Fibroblast of upper back skin (primary cell): ENCODE measurements at regions not wholly inside any gene's neighbourhood (a gene's known extent, or its start where the extent isn't known, plus 50 kb on each side); places are given as distances from the start of the nearest gene placed in this dataset.
"Not testable (repeated sequence)": the region's sequence is repeated elsewhere in the genome, so short reads cannot be mapped to it uniquely, and the experiment has no call there.

Experiments
- DNase-seq: peaks from one replicate; pipeline ENCODE4 v3.0.0-alpha.2; 2013

DNA sequence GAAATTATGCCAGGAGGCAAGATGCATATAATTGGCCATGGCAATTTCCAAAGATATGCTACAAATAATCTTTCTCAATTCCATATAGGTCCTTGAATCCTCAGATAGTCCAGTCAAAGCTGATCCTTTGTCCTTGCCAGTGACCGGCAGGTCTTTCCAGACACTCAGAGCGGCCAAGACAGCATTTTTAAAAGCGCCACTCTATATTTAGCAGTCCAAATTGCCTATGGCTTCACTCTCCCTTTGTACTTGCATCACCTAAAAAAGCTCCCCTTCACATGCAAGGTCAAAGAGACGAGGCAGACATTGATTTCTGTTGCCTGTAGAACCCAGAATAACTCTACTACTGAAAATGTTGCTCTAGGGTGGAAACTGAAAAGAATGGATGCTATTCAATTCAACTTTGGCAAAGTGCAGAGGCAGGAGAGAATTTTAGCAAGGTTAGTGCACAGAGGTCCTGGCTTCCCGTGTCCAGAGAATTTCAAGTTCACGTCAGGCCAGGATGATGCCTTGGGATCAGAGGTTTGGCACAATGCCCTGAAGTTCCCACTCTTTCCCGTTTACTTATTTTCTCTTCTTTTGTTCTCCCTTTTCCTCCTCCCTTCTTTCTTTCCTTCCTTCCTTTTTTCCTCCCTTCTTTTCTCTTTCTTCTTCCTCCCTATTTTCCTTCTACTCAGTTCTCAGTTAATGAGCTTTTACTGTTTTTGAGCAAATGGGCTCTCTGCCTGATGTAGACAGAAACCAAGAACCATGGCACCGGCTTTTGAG lies 108.5 kb downstream of the KCNK1 start:
- no peak for DNase-seq

DNA sequence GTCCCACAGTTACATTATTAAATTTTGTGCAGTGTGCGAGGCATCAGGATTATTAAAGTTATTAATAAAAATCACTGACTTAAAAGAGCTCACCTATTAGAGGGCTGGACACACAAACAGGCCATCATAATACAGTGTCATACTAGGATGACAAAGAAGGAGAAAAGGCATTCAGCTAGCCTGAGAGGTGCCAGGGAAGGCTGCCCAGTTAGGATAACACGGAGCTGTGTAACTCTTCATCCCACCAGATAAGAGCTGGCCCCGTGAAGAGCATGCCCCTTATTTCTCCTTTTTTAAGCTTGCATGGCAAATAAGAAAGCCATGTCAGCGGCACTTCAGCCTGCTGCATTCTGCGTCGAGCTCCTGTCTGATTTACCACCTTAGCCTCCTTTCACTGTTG lies 109.5 kb downstream of the KCNK1 start:
- no peak for DNase-seq

DNA sequence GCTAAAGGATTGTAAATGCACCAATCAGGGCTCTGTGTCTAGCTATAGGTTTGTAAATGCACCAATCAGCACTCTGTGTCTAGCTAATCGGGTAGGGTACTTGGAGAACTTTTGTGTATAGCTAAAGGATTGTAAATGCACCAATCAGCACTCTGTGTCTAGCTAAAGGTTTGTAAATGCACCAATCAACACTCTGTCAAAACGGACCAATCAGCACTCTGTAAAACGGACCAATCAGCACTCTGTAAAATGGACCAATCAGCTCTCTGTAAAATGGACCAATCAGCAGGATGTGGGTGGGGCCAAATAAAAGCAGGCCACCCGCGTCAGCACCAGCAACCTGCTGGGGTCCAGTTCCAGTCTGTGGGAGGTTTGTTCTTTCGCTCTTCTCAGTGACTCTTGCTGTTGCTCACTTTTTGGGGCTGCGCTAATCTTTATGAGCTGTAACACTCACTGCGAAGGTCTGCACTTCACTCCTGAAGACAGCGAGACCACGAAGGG lies 110.3 kb downstream of the KCNK1 start:
- not testable (repeated sequence) for DNase-seq

DNA sequence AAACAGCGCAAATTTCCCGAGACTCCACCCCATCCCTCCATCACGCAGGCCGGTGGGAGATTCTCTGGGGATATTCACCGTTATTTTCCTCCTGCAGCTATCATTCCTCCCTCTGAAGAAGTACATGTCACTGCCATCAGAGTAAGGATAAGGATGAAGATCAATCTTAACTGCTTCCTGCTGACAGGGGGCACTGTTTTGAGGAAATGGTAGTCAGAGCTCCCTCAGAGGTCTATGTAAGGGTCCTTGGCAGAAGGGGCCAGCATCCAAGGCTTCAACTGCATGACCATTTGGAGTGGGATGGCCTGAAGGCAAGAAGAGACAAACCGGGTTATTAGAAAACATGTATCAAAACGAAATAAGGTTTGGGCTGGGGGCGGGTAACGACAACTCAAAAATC lies 111.5 kb downstream of the KCNK1 start:
- no peak for DNase-seq

DNA sequence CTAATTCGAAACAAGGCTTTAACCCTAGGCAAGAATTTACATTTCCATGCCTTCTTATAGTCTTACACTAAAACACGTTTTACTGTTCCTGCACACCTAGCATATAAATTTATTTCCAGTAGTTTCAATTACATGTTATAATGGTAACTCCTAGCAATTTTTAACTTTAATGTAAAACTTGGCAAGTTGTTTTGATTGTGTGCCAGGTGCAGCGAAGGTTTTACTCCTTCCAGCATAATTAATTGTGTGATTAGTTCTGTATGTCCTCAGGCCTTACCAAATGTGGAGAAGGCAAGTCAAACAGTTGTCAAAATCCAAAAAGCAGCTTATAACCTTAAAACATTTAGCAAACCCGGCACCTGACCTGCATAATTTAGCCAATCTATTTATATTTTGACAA lies 114.8 kb downstream of the KCNK1 start:
- DNase-seq, result no peak

DNA sequence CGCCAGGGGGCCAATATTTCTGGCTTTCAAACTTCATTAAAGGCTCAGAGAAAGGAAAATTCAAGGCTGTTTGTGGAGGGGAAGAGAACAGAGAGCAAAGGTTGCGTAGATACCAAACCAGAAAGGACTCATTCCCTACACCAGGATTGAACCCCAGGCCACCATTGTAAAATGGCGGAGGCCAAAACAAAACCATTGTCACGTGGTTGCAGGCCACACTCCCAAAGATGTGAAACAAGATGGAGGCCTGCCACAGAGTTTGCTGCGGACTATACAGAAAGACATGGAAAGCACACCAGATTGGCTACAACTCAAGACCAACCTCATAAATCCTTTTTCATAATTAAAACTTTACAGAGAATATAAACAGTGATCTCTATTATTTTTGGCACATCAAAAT lies 116.5 kb downstream of the KCNK1 start:
- DNase-seq, result no peak

DNA sequence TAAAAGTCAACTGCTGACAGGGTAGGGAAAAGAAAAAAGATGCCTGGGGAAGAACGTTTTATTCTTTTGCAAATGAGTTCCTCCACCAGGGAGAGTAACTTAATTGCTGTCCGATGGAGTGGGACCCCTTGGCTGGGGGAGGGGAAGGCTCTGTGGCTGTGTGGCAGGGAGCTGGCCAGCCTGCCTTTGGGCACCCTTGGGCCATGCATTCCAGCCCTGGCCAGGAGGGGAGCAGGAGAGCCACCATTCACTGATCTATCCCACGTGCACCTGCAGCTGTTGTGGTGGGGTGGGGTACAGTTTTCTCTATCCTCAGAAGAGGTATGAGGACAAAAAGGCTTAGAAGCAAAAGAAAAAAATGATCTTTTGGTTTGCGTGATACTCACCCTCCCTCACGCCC lies 116.9 kb downstream of the KCNK1 start:
- DNase-seq, result no peak

DNA sequence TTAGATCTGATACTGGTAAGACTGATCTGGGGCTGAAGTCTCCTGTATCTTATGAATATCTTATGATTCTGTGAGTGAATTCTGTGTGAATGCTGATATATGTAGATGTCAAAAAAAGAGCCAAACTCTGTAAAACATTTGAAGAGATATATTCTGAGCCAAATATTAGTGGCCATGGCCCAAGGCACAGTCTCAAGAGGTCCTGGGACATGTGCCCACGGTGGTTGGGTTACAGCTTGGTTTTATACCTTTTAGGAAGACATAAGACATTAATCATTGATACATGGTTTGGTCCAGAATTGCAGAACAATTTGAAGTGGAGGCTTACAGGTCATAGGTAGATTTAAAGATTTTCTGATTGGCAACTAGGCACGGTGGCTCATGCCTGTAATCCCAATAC lies 118.3 kb downstream of the KCNK1 start:
- DNase-seq, result no peak

DNA sequence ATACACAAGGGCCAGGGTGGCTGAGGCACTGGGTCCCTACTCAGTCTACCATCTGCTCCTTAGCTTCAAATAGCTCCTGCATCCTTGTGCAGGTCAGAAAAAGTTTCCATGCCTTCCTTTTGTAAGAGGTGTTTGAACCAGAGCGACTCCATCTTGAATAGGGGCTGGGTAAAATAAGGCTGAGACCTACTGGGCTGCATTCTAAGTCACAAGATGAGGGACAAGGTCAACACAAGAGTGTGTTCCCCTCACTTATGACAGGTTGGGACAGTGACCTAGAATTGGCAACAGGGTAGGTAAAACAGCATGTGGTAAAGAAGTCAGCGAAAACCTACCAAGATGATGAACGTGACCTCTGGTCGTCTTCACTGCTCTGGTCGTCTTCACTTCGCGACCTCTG lies 120.5 kb downstream of the KCNK1 start:
- no peak for DNase-seq

DNA sequence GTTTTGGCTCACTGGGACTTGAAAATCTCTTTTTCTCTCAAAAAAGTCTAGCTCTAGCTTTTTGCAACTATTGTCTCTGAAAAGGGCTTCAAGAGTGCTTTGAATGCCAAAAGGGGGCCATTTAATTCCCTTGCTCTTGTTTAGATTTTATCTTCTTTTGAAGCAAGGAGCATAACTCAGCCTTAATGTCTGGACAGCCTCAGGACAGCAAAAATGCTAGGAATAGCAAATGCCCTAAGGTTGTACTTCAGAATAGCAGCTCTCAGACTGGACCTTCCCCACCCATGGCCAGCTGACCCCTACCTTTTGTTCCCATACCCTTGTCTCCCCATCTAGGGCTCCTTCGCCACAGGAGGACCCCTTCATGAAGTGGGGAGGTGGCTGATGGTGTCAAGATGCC lies 121.4 kb downstream of the KCNK1 start:
- DNase-seq, result no peak

DNA sequence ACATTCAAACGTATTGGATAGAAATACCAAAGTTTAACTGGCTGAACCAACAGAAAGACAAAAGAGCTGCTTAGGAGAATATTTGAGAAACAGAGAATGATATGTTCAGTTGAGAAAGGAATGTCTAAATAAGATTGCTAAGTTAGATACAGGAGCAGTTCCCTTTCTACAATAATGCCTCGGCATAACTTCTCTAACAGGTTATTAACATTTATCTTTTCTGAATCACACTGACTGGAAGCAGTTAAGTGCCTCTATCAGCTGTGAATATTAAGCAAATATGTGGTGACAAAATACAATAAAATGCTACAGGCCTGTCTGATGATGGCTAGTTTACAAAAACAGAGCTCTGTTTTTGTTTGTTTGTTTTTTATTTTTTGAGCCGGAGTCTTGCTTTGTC lies 121.9 kb downstream of the KCNK1 start:
- DNase-seq, result no peak

DNA sequence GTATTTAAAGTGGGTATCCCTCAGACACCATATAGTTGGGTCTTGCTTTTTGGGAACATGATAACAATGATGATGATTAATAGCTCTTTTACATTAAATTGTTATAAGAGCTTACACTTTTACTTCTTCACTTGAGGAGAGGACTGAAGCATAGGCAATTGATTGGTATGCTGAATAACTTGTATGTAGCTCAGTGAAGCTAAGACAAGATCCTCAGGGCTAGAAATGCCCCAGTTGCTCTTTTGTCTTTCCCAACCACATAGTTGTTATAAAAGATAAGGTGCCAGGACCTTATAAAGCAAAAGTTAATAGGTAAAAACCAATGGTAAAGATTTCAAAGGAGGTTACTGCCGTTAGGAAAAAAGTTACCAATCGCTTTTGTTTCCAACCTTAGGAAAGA lies 123.4 kb downstream of the KCNK1 start:
- DNase-seq, result no peak

DNA sequence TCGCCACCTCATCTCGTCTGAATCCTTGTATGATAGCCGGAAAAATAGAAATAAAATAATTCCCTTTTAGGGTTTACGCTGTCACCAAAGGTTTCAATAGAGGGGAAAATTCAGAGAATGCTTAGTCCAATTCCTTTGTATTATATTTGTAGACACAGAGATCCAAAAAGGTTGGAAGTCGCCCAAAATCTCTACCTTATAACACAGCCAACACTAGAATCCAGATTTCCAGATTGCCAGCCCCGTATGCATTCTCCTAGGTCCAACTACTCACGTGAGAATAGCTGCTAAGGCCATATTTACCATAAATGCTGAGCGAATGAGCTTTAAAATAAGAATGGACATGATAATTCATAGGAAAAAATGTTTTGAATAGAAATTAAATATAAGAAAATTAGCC lies 124.5 kb downstream of the KCNK1 start:
- DNase-seq, result no peak

DNA sequence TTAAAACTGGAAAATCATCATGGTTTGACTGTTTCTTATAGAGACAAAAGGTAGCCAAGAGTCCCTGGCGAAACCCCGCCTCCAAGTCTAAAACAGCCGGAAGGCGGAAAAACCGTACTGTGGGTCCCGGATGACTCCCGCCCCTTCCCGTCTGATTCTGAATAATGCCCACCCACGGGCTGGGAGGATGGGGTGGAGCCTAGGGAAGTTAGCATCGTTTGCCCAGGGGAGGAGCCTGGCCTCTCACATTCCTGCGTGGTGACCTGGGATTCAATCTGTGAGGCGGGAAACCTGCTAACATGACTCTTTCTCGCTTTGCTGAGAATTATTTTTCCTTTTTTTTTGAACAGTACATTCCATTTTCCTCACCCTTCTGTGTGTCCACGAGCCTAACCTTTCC lies 124.9 kb downstream of the KCNK1 start:
- no peak for DNase-seq

DNA sequence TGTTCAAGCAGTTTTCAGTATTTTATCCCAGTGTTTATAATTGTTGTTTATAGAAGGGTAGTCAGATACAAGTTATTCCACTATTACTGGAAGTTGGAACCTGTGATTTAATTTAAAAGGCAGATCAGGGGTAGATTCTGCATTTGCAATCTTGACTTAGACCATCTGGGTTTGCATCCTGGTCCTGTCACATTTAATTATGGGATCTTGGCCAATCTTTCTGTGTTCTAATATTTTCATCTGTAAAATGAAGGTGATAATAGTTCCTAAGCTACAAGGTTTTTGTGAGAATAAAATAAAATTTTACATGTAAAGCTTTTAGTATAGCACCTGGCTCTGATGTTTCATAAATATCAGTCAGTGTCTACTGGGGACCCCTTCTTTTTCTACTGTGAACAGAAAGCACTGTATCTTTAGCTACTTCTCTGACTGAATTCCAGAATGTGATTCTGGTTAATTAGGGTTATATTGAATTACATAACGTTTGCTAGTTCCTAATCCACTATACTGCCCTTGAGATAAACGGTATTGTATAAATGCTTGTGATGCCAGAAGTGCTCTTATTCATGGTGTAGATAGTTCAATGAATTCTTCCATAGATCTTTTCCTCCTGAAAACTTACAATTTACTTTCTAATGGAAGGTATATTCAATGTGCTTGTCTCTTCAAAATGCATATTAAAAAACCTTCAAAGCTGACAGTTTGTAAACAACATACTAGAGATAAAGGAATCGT lies 131.0 kb downstream of the KCNK1 start:
- no peak for DNase-seq

DNA sequence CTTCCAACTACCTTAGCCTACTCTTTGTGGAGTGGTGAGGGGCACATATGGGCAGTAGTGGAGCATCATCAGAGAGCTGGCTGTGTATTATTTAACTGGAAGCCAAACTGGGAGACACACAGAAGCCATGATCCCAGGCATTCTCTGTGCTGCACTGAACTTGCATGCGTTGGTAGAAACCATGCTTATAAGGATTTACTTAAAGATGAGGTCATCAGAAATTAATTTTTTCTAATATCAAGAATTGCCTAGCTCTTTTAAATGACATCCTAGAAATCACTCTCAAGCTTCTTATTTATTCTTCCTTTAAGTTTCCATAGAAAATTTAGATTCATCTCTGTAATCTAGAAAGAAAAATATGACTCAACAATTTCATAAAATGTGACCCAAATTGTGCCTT lies 136.2 kb downstream of the KCNK1 start:
- no peak for DNase-seq

DNA sequence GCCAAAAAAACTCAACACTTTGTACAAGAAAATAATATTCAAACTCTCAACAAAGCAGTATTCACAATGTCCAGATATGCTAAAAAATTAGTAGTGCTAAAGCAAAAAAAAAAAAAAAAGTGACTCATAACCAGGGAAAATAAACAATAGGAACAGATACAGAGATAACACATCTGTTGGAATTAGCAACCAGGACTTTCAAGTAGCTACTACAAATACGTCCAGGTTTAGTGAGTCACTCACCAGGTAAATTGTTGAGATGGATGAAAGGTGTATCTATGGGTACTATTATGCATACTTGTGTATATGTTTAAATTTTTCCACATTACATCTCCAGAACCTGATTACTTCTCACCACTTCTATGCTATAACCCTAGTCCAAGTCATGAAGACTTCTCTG lies 144.8 kb upstream of the SLC35F3 start:
- no peak for DNase-seq

DNA sequence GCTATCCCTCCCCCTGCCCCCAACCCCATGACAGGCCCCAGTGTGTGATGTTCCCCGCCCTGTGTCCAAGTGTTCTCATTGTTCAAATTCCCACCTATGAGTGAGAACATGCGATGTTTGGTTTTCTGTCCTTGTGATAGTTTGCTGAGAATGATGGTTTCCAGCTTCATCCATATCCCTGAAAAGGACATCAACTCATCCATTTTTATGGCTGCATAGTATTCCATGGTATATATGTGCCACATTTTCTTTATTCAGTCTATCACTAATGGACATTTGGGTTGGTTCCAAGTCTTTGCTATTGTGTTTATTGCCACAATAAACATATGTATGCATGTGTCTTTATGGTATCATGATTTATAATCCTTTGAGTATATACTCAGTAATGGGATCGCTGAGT lies 140.2 kb upstream of the SLC35F3 start:
- DNase-seq, result not testable (repeated sequence)

DNA sequence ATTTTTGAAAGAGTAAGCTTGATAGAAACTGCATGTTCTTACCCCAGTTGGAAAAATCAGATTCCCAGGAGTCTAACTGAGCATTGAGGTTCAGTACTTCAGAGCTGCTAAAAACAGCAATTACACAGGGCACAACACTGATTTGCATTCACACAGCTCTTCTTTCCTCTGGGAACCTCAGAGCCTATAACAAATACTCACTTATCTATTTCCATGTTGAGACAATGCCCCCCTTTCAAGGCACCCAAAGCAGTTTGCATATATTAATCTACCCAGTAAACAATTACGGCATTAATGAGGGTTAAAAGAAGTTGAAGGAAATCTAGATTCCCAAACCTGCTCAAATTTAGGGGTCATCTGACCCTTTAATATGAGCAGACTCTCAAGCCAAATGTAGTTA lies 126.9 kb upstream of the SLC35F3 start:
- DNase-seq, result no peak

DNA sequence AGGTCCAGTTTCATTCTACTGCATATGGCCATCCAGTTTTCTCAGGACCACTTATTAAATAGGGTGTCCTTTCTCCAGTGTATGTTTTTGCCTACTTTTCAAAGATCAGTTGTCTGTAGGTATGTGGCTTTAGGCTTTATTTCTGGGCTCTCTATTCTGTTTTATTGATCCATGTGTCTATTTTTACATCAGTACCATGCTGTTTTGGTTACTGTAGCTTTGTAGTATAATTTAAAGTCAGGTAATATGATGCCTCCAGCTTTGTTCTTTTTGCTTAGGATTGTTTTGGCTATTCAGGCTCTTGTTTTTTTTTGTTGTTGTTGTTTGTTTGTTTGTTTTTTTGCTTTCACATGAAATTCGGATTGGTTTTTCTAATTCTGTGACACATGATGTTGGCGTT lies 124.4 kb upstream of the SLC35F3 start:
- DNase-seq, result no peak

DNA sequence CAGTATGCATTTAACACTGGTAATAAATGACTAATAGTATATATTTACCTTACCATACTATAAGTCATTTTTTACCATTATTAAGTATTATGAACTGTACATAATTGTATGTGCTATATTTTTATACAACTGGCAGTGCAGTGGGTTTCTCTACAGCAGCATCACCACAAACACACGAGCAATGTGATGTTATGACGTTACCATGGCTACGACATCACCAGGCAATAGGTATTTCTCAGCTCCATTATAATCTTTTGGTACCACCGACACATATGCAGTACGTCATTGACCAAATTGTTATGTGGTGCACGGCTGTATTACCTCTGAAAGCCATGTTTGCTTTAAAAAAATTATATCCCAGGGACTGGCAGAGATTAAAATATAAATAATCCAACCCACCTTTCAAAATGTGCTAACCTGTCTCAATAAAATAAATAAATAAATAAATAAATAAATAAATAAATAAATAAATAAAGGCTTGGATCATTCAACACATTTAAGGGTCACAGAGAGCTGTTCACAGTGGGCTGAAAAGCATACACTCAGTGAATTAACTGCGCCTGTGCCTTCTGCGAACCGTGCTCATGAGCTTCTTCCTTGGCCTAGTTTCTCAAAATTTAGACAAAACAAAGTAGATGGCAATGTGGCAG lies 121.4 kb upstream of the SLC35F3 start:
- DNase-seq, result no peak

DNA sequence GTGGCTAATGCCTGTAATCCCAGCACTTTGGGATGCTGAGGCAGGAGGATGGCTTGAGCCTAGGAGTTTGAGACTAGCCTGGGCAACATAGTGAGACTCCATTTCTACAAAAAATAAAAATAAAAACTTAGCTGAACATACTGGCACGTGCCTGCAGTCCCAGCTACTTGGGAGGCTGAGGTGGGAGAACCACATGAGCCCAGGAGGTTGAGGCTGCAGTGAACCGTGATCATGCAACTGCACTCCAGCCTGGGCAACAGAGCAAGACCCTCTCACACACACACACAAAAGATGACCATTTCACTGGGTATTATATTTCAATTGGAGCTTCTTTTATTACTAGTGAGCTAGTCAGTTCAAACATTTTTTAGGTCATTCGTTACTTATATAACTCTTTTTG lies 116.9 kb upstream of the SLC35F3 start:
- no peak for DNase-seq

DNA sequence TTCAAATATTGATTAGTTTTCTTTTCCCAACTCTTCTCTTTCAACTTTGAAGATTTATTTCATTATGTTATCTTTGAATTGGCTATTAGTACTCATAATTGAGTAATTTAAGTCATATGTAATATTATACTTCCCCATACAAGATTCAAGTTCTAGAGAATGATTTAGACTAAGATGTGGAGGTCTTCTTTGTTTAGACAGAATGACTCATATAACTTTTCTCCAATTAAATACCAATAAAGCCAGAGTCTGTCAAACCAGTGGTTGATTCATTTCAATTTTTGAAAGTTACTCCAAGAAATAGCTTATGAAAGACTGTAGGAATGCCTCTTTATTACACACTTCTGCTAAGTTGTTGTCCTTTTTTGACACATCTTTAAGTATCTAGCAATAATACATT lies 115.8 kb upstream of the SLC35F3 start:
- DNase-seq, result no peak

DNA sequence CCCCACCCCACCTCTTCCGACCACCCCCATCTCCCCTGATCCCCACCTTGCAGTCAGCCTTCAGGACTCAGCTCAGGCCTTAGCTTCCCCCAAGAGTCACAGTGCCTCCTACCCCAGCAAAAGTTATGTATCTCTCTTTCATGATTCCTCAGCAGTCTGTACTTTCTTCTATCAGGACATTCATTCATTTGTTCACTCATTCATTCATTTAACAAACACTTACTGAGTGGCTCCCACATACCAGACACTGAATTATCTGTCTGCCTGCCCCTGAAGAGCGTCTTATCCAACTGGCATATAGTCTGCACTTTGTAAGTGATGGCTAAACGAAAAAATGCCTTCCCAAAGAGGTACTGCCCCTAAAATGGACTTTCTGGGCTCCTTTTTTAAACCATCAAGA lies 114.4 kb upstream of the SLC35F3 start:
- no peak for DNase-seq
